ENCODE measurements at regions not wholly inside any gene's neighbourhood (a gene's known extent, or its start where the extent isn't known, plus 50 kb on each side); places are given as distances from the start of the nearest gene placed in this dataset.

DNA sequence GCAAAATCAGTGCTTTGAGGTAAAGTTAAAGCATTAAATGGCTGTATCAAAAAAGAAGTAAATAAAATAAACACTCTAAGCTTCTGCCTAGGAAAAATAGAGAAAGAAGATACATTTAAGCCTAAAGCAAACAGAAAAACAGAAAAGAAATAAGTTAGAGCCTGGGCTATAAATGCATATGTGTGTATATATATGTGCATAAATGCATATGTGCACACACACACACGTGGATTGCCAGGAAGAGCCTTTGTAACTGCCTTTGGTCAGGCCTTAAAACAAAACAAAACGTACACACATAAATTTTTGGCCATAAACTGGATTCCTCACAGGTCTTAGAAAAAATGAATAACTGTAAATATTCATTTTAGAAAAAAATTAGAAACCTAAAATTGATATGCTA, 925.8 kb downstream of the MRPL39 start:
- TF ChIP-seq, protein P1, sequence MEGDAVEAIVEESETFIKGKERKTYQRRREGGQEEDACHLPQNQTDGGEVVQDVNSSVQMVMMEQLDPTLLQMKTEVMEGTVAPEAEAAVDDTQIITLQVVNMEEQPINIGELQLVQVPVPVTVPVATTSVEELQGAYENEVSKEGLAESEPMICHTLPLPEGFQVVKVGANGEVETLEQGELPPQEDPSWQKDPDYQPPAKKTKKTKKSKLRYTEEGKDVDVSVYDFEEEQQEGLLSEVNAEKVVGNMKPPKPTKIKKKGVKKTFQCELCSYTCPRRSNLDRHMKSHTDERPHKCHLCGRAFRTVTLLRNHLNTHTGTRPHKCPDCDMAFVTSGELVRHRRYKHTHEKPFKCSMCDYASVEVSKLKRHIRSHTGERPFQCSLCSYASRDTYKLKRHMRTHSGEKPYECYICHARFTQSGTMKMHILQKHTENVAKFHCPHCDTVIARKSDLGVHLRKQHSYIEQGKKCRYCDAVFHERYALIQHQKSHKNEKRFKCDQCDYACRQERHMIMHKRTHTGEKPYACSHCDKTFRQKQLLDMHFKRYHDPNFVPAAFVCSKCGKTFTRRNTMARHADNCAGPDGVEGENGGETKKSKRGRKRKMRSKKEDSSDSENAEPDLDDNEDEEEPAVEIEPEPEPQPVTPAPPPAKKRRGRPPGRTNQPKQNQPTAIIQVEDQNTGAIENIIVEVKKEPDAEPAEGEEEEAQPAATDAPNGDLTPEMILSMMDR (IDR thresholded peaks at IDR 0.05), result no peak
- Histone ChIP-seq H3K27ac (ENCODE audit: low read length) (no peak overlapping the region), H3K4me3 (ENCODE audit: low read length) (no peak overlapping the region), H3K36me3 (ENCODE audit: control insufficient read depth, insufficient read depth, low read length) (no peaks in the 10 kb centered on the region), H3K27me3 (ENCODE audit: control insufficient read depth, insufficient read depth, low read length) (no peaks in the 10 kb centered on the region), H3K9me3 (ENCODE audit: control insufficient read depth, insufficient read depth, low read length) (no peaks in the 10 kb centered on the region), H3K4me1 (ENCODE audit: control insufficient read depth, insufficient read depth, low read length) (no peaks in the 10 kb centered on the region)
- Mint-ChIP-seq H3K27me3 (ENCODE audit: low read depth in 2 of 2) (no peaks in the 10 kb centered on the region), H3K4me1 (no peaks in the 10 kb centered on the region), H3K4me3 (no peak overlapping the region), H3K27ac (no peak overlapping the region), H3K9me3 (peaks cover 8 to 14% of the 10 kb centered on the region in 2 donors), H3K36me3 (no peaks in the 10 kb centered on the region)
- WGBS (ENCODE audit: insufficient coverage), result no CpG with 5 or more reads among the region's 2 CpGs
- ATAC-seq, result no peak
- intact Hi-C loops (cut with micrococcal nuclease), result no loop called here
- no peak for DNase-seq

DNA sequence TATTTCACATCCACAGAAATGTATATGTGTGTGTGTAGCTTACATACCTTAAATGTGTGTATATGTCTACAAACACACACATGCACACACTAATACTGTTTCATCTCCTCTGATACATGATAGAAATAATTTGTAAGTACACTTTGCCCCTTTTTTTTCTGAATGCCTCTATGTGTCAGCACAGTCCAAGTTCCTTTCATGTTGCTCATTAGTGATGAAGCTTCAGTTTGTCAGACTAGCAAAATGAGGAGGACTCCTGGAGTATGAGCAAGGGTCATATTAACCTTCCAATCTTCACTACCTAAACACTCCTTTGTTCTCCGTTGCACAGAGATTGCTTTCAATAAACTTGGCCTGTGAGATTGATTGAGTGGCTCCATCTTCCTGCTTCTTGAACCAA, 935.4 kb downstream of the MRPL39 start:
- no peak for ATAC-seq
- peaks cover 5% of the 10 kb centered on the region in 2 donors for H3K9me3 Mint-ChIP-seq

DNA sequence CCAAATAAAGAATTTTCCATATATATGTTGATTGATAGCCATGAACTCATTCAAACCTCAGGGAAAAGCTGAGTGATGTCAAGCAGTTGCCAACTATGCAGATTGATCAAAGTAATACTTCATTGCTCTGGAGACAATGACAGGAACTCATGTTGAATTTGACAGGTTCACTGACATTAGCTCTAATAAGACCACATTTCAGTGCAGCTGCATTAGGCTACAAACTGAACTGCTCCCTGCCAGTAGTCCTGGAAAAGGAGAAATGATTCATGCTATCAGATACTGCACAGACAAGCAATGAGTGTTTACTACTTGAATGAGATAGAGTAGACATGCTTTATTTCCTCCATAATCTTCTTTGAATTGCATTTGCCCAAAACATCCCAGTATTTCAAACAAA, 948.4 kb downstream of the MRPL39 start:
- TF ChIP-seq, protein P1 (IDR thresholded peaks at IDR 0.05), result no peak
- DNase-seq, result no peak
- Histone ChIP-seq H3K9me3 (ENCODE audit: control insufficient read depth, insufficient read depth, low read length) (peaks cover under 1% of the 10 kb centered on the region), H3K27me3 (ENCODE audit: control insufficient read depth, insufficient read depth, low read length) (no peaks in the 10 kb centered on the region), H3K36me3 (ENCODE audit: control insufficient read depth, insufficient read depth, low read length) (no peaks in the 10 kb centered on the region), H3K27ac (ENCODE audit: low read length) (no peak overlapping the region), H3K4me3 (ENCODE audit: low read length) (no peak overlapping the region), H3K4me1 (ENCODE audit: control insufficient read depth, insufficient read depth, low read length) (no peaks in the 10 kb centered on the region)
- intact Hi-C loops (cut with micrococcal nuclease), result no loop called here
- no peak overlapping the region for H3K4me3 Mint-ChIP-seq
- no peak overlapping the region for H3K27ac Mint-ChIP-seq
- H3K4me1 Mint-ChIP-seq, result no peaks in the 10 kb centered on the region
- no peak for ATAC-seq
- no peaks in the 10 kb centered on the region for H3K27me3 Mint-ChIP-seq (ENCODE audit: low read depth in 2 of 2)
- peaks cover 10 to 13% of the 10 kb centered on the region in 2 donors for H3K9me3 Mint-ChIP-seq
- H3K36me3 Mint-ChIP-seq, result peaks cover 6% of the 10 kb centered on the region

More for the DNA sequence above, 935.4 kb downstream of the MRPL39 start:
- intact Hi-C loops (cut with micrococcal nuclease), result no loop called here
- Mint-ChIP-seq H3K36me3 (no peaks in the 10 kb centered on the region), H3K4me3 (no peak overlapping the region), H3K4me1 (no peaks in the 10 kb centered on the region), H3K27me3 (ENCODE audit: low read depth in 2 of 2) (no peaks in the 10 kb centered on the region), H3K27ac (no peak overlapping the region)
- Histone ChIP-seq H3K27me3 (ENCODE audit: control insufficient read depth, insufficient read depth, low read length) (no peaks in the 10 kb centered on the region), H3K4me3 (ENCODE audit: low read length) (no peak overlapping the region), H3K27ac (ENCODE audit: low read length) (no peak overlapping the region), H3K9me3 (ENCODE audit: control insufficient read depth, insufficient read depth, low read length) (no peaks in the 10 kb centered on the region), H3K4me1 (ENCODE audit: control insufficient read depth, insufficient read depth, low read length) (no peaks in the 10 kb centered on the region), H3K36me3 (ENCODE audit: control insufficient read depth, insufficient read depth, low read length) (no peaks in the 10 kb centered on the region)
- TF ChIP-seq, protein P1 (IDR thresholded peaks at IDR 0.05), result no peak
- DNase-seq, result no peak
- 54% methylated on average over 1 of the region's 1 CpG for WGBS (ENCODE audit: insufficient coverage)

DNA sequence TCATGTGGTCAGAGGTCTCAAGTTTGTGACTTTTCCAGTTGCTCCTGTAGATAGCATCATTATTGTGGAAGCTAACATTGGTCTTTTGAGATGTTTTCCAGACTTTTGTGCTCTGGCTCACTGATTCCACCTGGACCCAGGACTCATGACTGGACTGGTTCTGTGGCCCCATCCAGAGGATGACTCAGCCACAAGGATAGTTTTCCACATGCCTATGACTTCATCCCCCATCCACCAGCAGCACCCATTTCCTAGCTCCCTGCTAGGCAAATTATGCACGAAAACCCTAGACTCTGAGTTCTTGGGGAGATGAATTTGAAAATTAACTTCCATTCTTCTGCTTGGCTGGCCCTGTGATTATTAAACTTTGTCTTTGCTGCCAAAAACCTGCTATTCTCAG, 949.3 kb downstream of the MRPL39 start:
- peaks cover 6% of the 10 kb centered on the region for H3K36me3 Mint-ChIP-seq
- H3K27me3 Mint-ChIP-seq (ENCODE audit: low read depth in 2 of 2), result no peaks in the 10 kb centered on the region
- no peak overlapping the region for H3K27ac ChIP-seq (ENCODE audit: low read length)
- no peaks in the 10 kb centered on the region for H3K4me1 Mint-ChIP-seq
- TF ChIP-seq, protein P1 (IDR thresholded peaks at IDR 0.05), result no peak
- intact Hi-C loops (cut with micrococcal nuclease), result no loop called here
- no peak overlapping the region for H3K27ac Mint-ChIP-seq
- no peaks in the 10 kb centered on the region for H3K27me3 ChIP-seq (ENCODE audit: control insufficient read depth, insufficient read depth, low read length)
- DNase-seq (no peak), ATAC-seq (no peak)
- no peak overlapping the region for H3K4me3 ChIP-seq (ENCODE audit: low read length)
- H3K4me1 ChIP-seq (ENCODE audit: control insufficient read depth, insufficient read depth, low read length), result no peaks in the 10 kb centered on the region
- peaks cover 6% of the 10 kb centered on the region for H3K9me3 ChIP-seq (ENCODE audit: control insufficient read depth, insufficient read depth, low read length)
- WGBS (ENCODE audit: insufficient coverage), result 64% methylated on average over 1 of the region's 1 CpG
- peaks cover 10 to 11% of the 10 kb centered on the region in 2 donors for H3K9me3 Mint-ChIP-seq
- H3K4me3 Mint-ChIP-seq, result no peak overlapping the region
- H3K36me3 ChIP-seq (ENCODE audit: control insufficient read depth, insufficient read depth, low read length), result no peaks in the 10 kb centered on the region

All from natural killer cell (primary cell).